Thyroid gland (tissue), 4 donors: ENCODE measurements at regions not wholly inside any gene's neighbourhood (a gene's known extent, or its start where the extent isn't known, plus 50 kb on each side); places are given as distances from the start of the nearest gene placed in this dataset.
"Not testable (repeated sequence)": the region's sequence is repeated elsewhere in the genome, so short reads cannot be mapped to it uniquely, and the experiment has no call there.

Experiments used
- DNase-seq, 2 donors: peaks; one replicate each; pipeline ENCODE4 v3.0.0-alpha.2; 2019
- H3K27ac ChIP-seq, 3 donors: fragments of 200-600 bp; sonication (generic); 1 replicate in 2 of 3; 2 replicates in 1 of 3; pipeline ENCODE4 v1.5.1; 2016 to 2019; ENCODE audit warnings: mild to moderate bottlenecking in 1 of 3, moderate library complexity in 1 of 3
- H3K27me3 ChIP-seq: fragments of 200-600 bp; sonication (generic); one replicate; pipeline ENCODE4 v1.5.1; 2019
- H3K36me3 ChIP-seq, 2 donors: fragments of 200-600 bp; sonication (generic); one replicate each; pipeline ENCODE4 v1.5.1; 2016 to 2019
- H3K4me1 ChIP-seq, 2 donors: fragments of 200-600 bp; sonication (generic); one replicate each; pipeline ENCODE4 v1.5.1; 2017 to 2019
- H3K4me3 ChIP-seq, 3 donors: fragments of 200-600 bp; sonication (generic); replicated peaks in 1 of 3; 1 replicate in 2 of 3; 2 replicates in 1 of 3; pipeline ENCODE4 v1.5.1; 2016; ENCODE audit warnings: mild to moderate bottlenecking in 1 of 3
- H3K9me3 ChIP-seq: fragments of 200-600 bp; sonication (generic); one replicate; pipeline ENCODE4 v1.5.1; 2017
- CTCF ChIP-seq, 6 experiments: fragments of 200-600 bp in 3 of 6; fragments of 450-650 bp in 3 of 6; sonication (generic) in 3 of 6; IDR thresholded peaks; one replicate each; pipeline ENCODE4 v1.5.1; 2016 to 2019; ENCODE audit warnings: antibody characterized with exemption in 6 of 6, mild to moderate bottlenecking in 2 of 6, inconsistent platforms in 1 of 6, moderate library complexity in 1 of 6
- POLR2A ChIP-seq, 2 donors: fragments of 450-650 bp; IDR thresholded peaks; one replicate each; pipeline ENCODE4 v1.6.1; 2017; ENCODE audit warnings: antibody characterized with exemption in 2 of 2, mild to moderate bottlenecking in 2 of 2, moderate library complexity in 1 of 2
- WGBS, 2 donors: methylation state at CpG; one replicate each; pipeline ENCODE4 v1.1.5; 2017; 5-methylcytosine and 5-hydroxymethylcytosine counted together
- intact Hi-C: fragments of 100-400 bp; cut with DNase I; formaldehyde crosslinking; loops from one replicate; pipeline ENCODE4 v1.15.1; 2023

- Histone ChIP-seq H3K36me3 (no peaks in the 10 kb centered on the region), H3K27me3 (no peaks in the 10 kb centered on the region), H3K27ac (no peak overlapping the region), H3K4me1 (no peaks in the 10 kb centered on the region), H3K4me3 (no peak overlapping the region), H3K9me3 (no peaks in the 10 kb centered on the region)
- no peak for DNase-seq
- intact Hi-C loops, result no loop called here
- TF ChIP-seq CTCF (IDR thresholded peaks at IDR 0.05) (no peak), POLR2A (IDR thresholded peaks at IDR 0.05) (no peak)
- WGBS, 2 donors, result 68 to 70% methylated on average over 2 of the region's 2 CpGs
These were observed 100.4 kb upstream of the POGK start for GRCh38 chr1:166738873-166739272.

DNA sequence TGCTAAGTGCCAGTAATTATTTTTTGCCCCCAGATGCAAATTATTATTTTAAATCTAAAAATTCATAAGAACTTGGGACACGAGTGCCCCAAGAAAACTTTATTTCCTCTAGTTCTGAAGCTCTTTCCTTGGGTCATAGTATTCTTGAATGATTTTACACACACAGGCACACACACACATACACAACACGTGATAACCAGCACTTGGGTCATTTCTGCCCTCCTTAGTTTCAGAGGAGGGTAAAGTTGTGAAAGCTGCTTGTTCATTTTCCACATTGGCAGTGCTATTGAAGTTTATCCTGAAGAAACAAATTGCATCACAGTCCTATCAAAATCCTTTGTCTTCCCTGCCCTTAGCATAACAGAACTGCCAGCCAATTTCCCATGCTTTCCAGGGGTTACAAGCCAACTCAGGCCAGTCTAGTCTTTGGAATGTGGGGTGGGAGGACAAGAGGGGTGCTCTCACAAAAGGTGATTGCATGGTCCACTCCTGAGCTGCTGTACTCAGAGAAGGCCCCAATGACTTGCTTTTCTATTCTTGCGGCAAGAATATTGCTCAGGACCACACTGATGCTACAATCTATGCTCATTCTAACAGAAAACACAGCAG lies 98.5 kb upstream of the POGK start:
- Histone ChIP-seq H3K27ac (no peak overlapping the region), H3K4me1 (no peaks in the 10 kb centered on the region), H3K27me3 (no peaks in the 10 kb centered on the region), H3K4me3 (no peak overlapping the region), H3K36me3 (no peaks in the 10 kb centered on the region), H3K9me3 (no peaks in the 10 kb centered on the region)
- TF ChIP-seq POLR2A (IDR thresholded peaks at IDR 0.05) (no peak), CTCF (IDR thresholded peaks at IDR 0.05) (no peak)
- WGBS, 2 donors, result 54 to 60% methylated on average over 3 of the region's 3 CpGs
- peak; percentile 12 to 15 for DNase-seq
- intact Hi-C loops, result no loop called here

GRCh38 chr1:166763318-166763717 lies 76.0 kb upstream of the POGK start:
- no peak for DNase-seq
- Histone ChIP-seq H3K36me3 (no peaks in the 10 kb centered on the region), H3K27me3 (no peaks in the 10 kb centered on the region), H3K27ac (no peak overlapping the region), H3K4me1 (no peaks in the 10 kb centered on the region), H3K4me3 (no peak overlapping the region), H3K9me3 (no peaks in the 10 kb centered on the region)
- WGBS, 2 donors, result 88 to 91% methylated on average over 1 of the region's 1 CpG
- no peak for TF ChIP-seq CTCF (IDR thresholded peaks at IDR 0.05)
- intact Hi-C loops, result no loop called here

GRCh38 chr1:166766942-166767341 lies 72.3 kb upstream of the POGK start:
- H3K4me1 ChIP-seq, result no peaks in the 10 kb centered on the region
- no peak overlapping the region for H3K27ac ChIP-seq
- H3K36me3 ChIP-seq, result no peaks in the 10 kb centered on the region
- intact Hi-C loops, result no loop called here
- TF ChIP-seq POLR2A (IDR thresholded peaks at IDR 0.05) (no peak), CTCF (IDR thresholded peaks at IDR 0.05) (no peak)
- H3K9me3 ChIP-seq, result no peaks in the 10 kb centered on the region
- no peaks in the 10 kb centered on the region for H3K27me3 ChIP-seq
- WGBS, 2 donors, result 73 to 75% methylated on average over 2 of the region's 2 CpGs
- H3K4me3 ChIP-seq, result no peak overlapping the region
- no peak for DNase-seq

DNA sequence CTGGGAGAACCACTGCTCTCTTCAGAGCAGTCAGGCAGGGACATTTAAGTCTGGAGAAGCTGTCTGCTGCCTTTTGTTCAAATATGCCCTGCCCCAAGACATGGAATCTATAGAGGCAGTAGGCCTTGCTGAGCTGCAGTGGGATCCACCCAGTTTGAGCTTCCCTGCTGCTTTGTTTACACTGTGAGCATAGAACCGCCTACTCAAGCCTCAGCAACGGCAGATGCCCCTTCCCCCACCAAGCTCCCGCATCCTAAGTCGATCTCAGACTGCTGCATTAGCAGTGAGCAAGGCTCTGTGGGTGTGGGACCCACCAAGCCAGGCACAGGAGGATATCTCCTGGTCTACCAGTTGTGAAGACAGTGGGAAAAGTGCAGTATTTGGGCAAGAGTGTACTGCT lies 54.6 kb upstream of the POGK start:
- H3K9me3 ChIP-seq, H3K36me3 ChIP-seq, intact Hi-C loops, DNase-seq, H3K4me1 ChIP-seq, H3K4me3 ChIP-seq, H3K27ac ChIP-seq, H3K27me3 ChIP-seq: not testable (repeated sequence)
- WGBS, 2 donors, result 10 to 28% methylated on average over 2 to 4 of the region's 4 CpGs

DNA sequence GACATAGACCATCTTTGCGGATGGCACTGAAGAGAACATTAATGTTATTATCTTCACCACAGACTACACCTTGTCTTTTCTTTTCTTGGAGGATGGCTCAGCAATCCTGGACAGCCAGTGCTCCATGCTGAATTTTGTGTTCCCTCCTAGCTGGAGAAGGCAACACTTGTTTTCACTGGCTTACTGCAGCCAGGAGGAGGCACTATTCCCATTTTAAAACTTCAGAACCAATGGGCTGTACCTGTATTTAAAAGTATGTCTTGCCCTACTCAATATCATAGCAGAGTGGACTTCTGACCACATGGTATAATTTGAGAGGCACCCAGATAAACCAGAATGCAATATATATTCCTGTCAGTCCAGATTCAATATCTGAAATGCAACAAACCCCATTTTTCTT lies 53.3 kb upstream of the POGK start:
- no peak for DNase-seq
- intact Hi-C loops, result no loop called here
- TF ChIP-seq CTCF (IDR thresholded peaks at IDR 0.05) (no peak), POLR2A (IDR thresholded peaks at IDR 0.05) (no peak)
- Histone ChIP-seq H3K9me3 (no peaks in the 10 kb centered on the region), H3K4me3 (no peak overlapping the region), H3K4me1 (no peaks in the 10 kb centered on the region), H3K27me3 (no peaks in the 10 kb centered on the region), H3K27ac (no peak overlapping the region), H3K36me3 (no peaks in the 10 kb centered on the region)
- WGBS, 2 donors, result 100% methylated on average over 1 of the region's 1 CpG
